GM21423 (cell line): ENCODE measurements at regions not wholly inside any gene's neighbourhood (a gene's known extent, or its start where the extent isn't known, plus 50 kb on each side); places are given as distances from the start of the nearest gene placed in this dataset.
"Not testable (repeated sequence)": the region's sequence is repeated elsewhere in the genome, so short reads cannot be mapped to it uniquely, and the experiment has no call there.

Experiments
- ATAC-seq: cut with Tn5 transposase; IDR thresholded peaks from one replicate; pipeline ENCODE4 v1.9.1; 2021; ENCODE audit warnings: mild to moderate bottlenecking, moderate library complexity; ENCODE audit not compliant: unreplicated experiment

DNA sequence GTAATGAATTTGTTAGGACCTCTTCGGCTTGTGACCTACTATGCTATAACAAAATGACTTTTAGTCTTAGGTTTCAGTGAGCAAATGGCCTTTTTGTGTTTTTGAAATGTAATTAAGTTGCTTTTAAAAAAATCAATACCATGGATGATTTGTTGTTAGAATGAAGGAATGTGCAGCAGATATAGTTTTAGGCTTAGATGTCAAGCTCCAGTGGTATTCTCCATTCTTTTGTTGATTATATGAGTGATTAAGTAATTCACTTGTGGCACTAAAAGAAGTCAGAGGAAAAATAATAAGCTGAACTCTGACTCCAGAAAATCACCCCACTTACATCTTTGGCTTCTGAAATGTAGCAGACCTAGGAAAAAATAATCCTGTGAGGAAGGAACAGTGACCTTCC, 474.1 kb upstream of the MIS18BP1 start:
- ATAC-seq = no peak

DNA sequence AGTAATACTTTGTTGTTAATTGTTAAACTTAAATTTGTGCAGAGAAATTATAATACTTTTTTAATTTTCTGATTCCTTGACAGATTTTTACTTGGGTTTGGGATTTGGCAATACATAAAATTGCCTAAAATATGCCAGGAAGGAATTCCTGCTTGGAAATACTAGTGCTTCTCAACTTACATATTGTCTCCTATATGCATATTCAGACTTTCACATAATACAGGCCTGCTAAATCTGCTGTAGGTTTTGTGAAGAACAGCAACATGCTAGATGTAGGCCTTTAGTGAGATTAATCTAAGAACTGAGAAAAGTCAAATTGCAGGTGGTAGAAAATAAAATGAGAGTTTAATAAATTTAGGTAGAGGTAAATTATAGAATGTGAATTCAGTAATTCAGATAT, 468.5 kb upstream of the MIS18BP1 start:
- no peak for ATAC-seq

DNA sequence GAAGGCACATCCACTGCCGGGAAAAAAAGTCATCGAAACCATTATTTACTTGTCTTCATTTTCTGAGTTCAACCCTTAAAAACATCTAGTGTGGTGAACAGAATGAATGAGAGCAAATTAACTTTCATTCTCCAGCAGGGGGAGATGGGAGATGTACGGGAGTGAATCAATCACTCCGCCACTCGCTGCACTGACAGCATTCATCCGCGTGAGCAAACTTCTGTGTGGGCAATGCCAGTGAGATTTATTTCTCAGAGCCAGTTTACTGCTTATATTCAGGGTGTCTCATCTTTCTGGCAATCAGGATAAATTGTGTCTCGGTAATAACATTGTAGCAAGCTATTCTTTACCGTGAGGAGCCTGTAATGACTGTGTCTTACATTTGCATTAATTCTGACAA, 463.6 kb upstream of the MIS18BP1 start:
- no peak for ATAC-seq

DNA sequence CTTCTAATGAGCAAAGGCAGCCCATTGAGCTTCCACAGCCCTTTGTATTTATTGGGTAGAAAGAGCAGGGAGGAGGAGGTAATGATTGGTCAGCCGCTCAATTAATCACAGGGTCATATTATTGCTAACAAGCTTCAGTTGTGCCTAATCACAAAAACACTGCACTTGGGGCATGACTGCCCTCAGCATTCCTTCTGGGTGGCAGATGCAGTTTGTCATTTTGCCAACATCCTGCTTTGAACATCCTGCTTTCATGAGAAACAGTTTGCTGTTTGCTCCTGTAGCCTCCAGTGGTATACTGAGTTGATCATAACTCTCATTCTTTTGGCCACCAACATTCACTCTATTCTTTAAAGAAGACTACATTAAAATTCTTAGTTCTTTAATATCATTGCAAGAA, 462.9 kb upstream of the MIS18BP1 start:
- no peak for ATAC-seq

DNA sequence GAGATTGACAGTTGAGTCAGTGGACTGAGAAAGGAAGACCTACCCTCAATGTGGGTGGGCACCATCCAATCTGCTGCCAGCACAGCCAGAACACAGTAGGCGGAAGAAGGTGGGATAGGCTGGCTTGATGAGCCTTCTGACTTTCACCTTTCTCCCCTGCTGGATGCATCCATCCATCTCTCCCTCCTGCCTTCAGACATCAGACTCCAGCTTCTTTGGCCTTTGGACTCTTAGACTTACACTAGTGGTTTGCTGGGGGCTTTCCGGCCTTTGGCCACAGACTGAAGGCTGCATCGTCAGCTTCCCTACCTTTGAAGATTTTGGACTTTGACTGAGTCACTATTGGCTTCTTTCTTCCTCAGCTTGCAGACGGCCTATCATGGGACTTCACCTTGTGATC, 456.5 kb upstream of the MIS18BP1 start:
- ATAC-seq = no peak

DNA sequence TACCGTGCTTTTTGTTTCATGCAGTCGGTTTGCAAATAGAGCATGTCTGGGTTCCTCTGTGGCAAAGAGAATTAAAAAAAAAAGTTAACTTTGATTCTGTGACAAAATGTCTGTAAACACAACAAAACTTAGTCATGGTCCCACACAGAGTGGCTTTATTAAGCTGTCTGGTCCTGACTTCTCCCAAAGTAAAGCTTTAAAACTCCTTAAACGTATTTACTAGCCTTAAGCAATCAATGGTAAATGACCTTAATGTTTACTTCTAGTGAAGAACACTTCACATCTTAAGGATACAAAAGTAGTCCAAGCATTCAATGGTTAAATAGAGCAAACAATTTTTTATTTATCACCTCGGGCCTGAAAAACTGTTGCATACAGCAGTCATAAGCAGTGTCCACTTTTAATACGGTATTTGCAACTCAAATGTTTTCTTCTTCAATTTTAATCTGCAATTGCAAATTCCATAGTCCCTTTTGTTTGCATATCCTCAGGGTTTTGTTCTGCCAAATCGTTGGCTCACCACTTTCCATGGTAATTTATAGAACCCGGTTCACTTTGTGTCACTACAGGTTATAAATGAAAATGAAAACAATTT, 453.0 kb upstream of the MIS18BP1 start:
- ATAC-seq = no peak

DNA sequence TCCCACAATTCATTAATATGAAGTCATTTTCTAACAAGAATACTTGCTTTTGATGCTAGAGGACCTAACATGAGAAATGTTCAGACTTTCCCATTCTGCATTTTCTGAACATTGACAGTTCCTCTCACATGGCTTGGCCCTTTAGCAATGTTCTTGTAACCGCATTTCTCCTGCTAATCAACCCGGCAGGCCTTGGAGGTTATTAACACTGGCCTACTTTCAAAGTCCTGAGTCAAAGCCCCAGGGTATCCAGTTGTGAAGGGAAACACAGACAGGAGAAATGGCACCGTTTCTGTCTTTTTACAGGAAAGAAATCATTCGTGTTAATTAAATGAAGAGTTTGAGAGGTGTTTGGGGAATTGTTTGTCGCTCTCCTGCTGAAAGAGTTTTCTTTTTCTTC, 446.5 kb upstream of the MIS18BP1 start:
- ATAC-seq = no peak

DNA sequence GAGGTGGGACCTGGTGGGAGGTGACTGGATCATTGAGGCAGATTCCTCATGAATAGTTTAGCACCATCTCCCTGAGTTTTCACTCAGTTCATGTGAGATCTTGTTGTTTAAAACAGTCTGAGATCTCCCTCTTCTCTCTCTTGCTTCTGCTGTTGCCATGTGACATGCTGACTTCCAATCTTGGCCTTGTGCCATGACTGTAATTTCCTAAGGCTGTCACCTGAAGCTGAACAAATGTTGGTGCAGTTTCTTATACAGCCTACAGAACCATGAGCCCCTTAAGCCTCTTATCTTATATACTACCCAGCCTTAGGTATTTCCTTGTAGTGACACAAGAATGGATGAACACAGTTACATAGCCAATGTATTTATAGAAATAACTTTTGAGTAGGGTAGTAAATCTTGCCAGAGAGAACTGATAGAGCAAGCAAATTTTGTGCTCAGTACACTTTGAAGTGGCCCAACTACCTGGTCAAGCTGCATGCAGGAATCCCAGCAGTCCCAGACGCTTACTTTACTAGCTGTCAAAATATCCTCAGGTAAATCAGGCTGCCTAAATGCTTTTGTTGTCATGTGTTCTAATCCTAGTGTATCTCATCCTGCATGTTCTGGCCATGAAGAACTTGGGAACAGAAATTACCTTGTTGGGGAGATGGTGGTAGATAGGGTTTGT, 445.6 kb upstream of the MIS18BP1 start:
- no peak for ATAC-seq

DNA sequence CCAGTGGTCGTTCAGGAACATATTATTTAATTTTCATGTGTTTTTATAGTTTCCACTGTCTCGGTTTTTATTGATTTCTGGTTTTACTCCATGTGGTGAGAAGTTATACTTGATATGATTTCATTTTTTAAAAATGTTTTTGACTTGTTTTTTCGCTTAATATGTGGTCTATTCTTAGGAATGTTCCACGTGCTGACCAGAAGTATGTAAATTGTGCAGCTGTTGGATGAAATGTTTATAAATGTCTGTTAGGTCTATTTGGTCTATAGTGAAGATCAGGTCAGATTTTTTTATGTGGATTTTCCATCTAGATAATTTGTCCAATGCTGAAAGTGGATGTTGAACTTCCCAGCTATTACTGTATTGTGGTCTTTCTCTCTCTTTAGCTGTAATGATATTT, 433.8 kb upstream of the MIS18BP1 start:
- no peak for ATAC-seq

DNA sequence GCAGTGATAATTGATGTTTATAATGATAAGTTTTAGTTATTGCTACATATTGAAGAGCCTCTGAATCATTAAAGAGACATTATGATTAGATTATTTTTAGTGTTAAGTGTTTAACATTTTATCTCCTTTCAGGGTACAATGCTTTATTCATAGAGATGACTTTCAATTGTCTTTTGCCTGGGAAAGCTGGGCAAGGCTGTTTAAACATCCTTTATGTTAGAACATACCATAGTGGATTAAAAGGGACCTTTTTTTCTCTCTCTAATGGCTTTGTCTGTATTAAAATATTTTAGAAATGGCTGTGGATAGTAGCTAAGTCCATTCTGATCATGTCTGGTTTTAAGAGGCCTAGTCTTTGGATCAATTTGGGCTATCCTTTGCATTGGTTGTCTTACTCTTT, 427.5 kb upstream of the MIS18BP1 start:
- no peak for ATAC-seq

DNA sequence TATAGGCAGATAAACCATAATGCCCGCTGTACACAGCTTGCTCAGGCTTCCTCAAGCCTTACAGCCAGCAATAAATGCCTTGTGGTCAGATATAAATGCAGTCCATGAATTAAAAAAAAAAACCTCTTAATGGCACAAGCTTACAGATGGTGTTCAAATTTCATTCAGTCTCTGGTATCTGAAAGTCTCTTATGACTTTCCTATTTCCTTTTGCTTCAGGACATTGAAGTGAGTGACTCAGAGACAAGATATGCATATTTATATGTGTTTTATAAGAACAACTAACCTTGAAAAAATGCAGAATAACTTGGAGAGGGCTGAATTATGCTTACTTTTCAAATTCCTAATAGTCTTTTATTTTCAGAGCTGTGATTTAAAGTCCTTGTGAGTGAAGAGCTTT, 426.9 kb upstream of the MIS18BP1 start:
- ATAC-seq = no peak

DNA sequence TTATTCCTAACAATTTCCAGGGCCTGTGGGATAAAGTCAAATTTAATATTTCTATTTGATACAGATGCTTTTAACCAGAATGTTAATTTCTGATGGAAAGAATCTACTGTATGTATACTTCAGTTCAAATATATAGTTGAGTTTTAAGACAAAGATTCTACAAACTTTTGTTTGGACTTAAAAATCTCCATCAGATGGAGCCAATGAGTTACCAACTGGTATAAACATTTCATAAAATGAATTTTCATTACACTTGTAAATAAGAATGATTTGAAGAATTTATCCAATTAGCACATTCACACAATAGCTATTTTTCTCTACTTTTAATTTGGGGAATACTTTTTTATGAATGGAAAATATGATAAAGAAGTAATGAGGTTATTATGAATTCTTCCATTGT, 425.2 kb upstream of the MIS18BP1 start:
- no peak for ATAC-seq

DNA sequence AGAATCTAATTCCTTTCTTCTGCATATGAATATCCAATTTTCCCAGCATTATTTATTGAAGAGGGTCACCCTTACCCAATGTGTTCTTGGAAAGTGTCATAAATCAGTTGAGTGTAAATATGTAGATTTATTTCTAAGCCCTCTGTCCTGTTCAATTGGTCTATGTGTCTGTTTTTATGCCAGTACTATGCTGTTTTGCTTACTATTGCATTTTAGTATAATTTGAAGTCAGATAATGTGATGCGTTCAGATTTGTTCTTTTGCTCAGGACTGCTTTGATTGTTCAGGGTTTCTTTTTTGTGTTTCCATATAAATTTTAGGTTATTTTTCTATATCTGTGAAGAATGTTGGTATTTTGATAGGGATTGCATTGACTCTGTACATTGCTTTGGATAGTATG, 420.4 kb upstream of the MIS18BP1 start:
- no peak for ATAC-seq

DNA sequence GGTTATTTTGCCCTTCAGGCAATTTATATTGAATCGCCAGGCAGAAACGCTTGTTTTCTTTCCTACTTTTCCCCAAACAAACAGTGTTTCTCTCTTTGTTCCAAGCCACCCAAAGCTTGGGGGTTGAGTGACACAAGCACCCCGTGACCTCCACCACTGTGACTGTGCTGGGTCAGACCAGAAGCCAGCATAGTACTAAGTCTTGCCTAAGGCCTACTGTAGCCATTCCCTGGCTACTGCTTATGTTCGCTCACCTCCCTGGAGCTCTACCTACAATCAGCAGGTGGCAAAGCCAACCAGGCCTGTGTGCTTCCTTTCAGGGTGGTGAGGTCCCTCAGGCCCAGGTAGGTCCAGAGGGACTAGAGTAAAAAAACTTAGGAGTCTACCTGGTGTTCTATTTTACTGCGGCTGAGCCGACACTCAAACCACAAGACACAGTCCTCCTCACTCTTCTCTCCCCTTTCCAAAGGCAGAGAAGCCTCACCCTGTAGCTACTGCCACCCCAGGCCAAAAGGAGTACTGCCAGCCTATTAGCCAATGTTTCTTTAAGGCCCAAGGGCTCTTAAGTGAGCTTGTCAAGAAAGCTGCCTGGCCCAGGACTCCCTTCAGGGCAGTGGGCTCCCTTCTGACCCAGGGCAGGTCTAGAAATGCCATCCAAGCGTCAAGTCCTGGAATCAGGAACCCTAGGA, 411.8 kb upstream of the MIS18BP1 start:
- ATAC-seq = no peak

DNA sequence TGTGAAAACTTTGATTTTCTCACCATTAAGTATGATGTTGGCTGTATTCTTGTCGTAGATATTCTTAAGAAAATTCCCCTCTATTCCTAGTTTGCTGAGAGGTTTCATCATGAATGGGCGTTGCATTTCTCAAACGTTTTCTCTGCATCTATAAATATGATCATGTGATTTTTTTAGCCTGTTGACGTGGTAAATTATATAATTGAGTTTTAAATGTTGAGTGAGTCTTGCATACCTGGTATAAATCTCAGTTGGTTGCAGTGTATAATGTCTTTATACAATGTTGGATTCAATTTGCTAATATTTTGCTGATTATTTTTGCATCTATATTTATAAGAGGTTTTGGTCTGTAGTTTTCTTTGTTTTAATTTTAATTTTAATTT, 405.9 kb upstream of the MIS18BP1 start:
- no peak for ATAC-seq

DNA sequence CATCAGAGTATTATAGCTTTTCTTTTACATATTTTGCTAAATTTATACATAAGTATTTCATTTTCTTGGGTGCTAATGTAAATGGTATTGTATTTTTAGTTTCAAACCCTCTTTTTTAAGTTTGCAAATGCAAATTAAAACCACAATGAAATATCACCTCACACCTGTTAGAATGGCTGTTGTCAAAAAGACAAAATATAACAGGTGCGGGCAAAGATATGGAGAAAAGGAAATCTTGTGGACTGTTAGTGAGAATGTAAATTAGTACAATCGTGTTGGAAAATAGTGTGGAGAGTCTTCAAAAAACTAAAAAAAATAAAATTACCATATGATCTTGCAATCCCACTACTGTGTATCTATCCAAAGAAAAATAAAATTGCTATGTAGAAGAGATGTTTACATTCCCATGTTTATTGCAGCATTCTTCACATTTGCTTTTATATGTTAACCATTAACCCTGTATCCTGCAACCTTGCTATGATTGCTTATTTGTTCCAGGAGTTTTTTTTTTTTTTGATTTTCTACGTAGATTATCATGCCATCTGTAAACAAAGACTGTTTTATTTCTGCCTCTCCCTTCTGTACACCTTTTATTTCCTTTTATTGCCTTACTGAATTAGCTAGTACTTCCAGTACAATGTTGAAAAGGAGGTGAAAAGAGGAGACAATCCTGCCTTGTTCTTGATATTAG, 405.4 kb upstream of the MIS18BP1 start:
- no peak for ATAC-seq

DNA sequence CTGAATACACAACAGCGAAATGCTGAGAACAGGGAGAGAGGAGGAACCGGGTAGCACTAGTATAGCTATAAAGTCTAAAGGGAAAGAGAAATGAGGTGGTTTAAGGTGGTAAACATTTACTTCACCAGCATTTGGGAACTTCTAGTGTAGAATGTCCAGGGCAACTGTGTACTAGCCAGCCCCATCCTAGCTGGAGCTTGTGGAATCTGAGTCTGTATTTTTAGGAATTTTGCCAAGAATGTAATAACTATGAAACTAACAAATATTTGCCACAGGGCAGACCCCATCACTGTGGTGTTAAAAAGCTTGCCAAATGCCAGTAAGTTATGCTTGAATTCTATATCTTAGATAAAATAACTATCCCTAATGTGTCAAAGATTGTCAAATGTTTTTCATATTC, 398.9 kb upstream of the MIS18BP1 start:
- ATAC-seq = no peak

DNA sequence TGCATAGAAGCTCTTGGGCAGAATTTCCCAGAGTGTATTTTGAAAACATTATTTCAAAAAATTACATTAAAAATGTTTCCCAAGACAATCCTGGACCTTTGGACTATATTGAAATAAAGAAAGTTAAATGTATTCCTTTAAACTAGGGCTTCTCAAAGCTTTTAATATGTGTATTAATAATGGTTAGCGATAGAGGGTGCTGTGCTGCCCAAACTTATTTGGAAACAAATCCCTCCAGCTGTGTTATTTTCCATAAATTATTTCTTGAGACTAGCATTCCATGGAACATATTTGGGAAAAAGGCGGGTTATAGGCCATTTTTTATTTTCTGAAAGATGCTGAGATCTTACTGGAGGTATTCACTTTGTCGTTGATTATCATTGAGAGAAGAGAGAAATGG, 397.8 kb upstream of the MIS18BP1 start:
- ATAC-seq = no peak

DNA sequence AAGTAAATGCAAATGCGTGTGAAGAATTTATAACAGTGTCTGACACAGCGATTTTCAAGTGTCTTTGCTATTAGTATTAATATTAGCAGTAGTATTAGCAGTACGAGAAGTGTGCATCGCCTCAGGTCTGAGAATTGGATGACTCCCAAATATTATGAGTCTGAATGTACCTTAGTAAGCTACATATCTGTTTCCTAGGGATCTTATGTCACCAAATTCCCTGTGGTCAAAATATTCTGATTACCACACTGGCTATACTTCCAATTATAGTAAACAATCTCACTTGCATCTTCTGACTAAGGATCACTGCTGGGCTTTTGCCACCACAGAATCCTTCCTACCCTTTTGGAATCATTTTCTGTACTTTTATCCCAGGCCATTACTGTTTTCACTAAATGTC, 396.0 kb upstream of the MIS18BP1 start:
- ATAC-seq = no peak

DNA sequence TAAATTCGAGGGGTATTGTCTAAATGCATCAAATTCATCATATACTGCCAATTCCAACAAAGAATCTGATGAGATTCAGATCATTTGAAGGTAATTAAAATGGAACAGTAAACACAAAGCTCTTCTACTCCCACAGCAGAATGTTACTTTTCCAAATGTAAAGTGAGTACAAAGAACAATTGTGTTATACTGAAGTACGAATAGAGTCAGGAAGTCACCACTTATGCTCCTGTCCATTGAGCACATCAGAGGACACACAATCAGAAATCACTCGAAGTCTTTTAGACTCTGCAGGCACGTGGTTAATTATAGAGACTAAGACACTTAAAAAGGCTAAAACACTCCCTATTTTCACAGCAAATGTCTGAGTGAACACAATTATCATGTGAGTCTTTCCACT, 388.5 kb upstream of the MIS18BP1 start:
- ATAC-seq = no peak

DNA sequence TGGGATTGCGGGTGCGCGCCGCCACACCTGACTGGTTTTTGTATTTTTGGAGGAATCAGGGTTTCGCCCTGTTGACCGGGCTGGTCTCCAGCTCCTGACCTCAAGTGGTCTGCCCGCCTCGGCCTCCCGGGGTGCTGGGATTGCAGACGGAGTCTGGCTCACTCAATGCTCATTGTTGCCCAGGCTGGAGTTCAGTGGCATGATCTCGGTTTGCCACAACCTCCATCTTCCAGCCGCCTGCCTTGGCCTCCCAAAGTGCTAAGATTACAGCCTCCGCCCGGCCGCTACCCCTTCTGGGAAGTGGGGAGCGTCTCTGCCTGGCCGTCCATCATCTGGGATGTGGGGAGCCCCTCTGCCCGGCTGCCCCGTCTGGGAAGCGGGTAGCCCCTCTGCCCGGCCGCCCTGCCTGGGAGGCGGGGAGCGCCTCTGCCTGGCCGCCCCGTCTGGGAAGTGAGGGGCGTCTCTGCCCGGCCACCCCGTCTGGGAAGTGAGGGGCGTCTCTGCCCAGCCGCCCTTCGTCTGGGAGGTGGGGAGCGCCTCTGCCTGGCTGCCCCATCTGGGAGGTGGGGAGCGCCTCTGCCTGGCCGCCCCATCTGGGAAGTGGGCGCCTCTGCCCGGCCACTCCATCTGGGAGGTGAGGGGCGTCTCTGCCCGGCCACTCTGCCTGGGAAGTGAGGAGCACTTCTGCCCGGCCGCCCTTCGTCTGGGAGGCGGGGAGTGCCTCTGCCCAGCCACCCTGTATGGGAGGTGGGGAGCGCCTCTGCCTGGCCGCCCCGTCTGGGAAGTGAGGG, 381.8 kb upstream of the MIS18BP1 start:
- ATAC-seq = not testable (repeated sequence)
